WTC11 (cell line): ENCODE measurements at regions not wholly inside any gene's neighbourhood (a gene's known extent, or its start where the extent isn't known, plus 50 kb on each side); places are given as distances from the start of the nearest gene placed in this dataset.

Source experiments
- ATAC-seq: fragments of 200-7000 bp; cut with Tn5 transposase; 2 replicates; pipeline ENCODE4 v1.10.0; 2021; ENCODE audit warnings: mild to moderate bottlenecking, moderate library complexity
- CTCF ChIA-PET: fragments of 300-600 bp; sonication (Branson Sonifier 250); formaldehyde crosslinking; loops from one replicate; lab custom pipeline; 2021; ENCODE audit warnings: antibody characterized with exemption; lab: Charles Lee
- POLR2A ChIA-PET: fragments of 350-600 bp; sonication (Branson Sonifier 250); formaldehyde crosslinking; loops from one replicate; lab custom pipeline; 2021; ENCODE audit warnings: antibody characterized with exemption; lab: Charles Lee
- DNase-seq: peaks from one replicate; pipeline ENCODE4 v3.0.0; 2021; ENCODE audit warnings: low spot score
- H3K27ac Mint-ChIP-seq: 2 replicates; pipeline ENCODE4 v1.8.0; 2021; ENCODE audit warnings: mixed read lengths
- H3K27me3 Mint-ChIP-seq: 2 replicates; pipeline ENCODE4 v1.8.0; 2021; ENCODE audit warnings: low read depth, mild to moderate bottlenecking, moderate library complexity, mixed read lengths
- H3K36me3 Mint-ChIP-seq: 2 replicates; pipeline ENCODE4 v1.8.0; 2021; ENCODE audit warnings: mixed read lengths
- H3K4me1 Mint-ChIP-seq: 2 replicates; pipeline ENCODE4 v1.8.0; 2022; ENCODE audit warnings: mixed read lengths
- H3K4me3 Mint-ChIP-seq: 2 replicates; pipeline ENCODE4 v1.8.0; 2021; ENCODE audit warnings: mild to moderate bottlenecking, moderate library complexity, mixed read lengths
- H3K9me3 Mint-ChIP-seq: 2 replicates; pipeline ENCODE4 v1.8.0; 2021; ENCODE audit warnings: mixed read lengths
- ATF1 ChIP-seq: sonication (generic); formaldehyde crosslinking; IDR thresholded peaks from 2 replicates; pipeline ENCODE4 v1.8.1; 2023; ENCODE audit warnings: mild to moderate bottlenecking, moderate library complexity, missing genetic modification reagents
- CREB1 ChIP-seq: sonication (generic); formaldehyde crosslinking; IDR thresholded peaks from 2 replicates; pipeline ENCODE4 v1.8.0; 2023; ENCODE audit warnings: mild to moderate bottlenecking, missing genetic modification reagents
- CREM ChIP-seq: sonication (generic); formaldehyde crosslinking; IDR thresholded peaks from 2 replicates; pipeline ENCODE4 v1.8.1; 2022; ENCODE audit warnings: mild to moderate bottlenecking, missing genetic modification reagents, moderate library complexity
- E2F4 ChIP-seq: sonication (generic); formaldehyde crosslinking; IDR thresholded peaks from 2 replicates; pipeline ENCODE4 v1.8.1; 2022; ENCODE audit warnings: low read depth, mild to moderate bottlenecking, moderate library complexity, missing genetic modification reagents, borderline replicate concordance
- ERG ChIP-seq: fragments of 250-450 bp; sonication (Bioruptor Pico); IDR thresholded peaks from 2 replicates; pipeline ENCODE4 v1.8.0; 2021; ENCODE audit warnings: mild to moderate bottlenecking
- FOXP4 ChIP-seq: sonication (generic); formaldehyde crosslinking; IDR thresholded peaks from 2 replicates; pipeline ENCODE4 v1.8.0; 2022; ENCODE audit warnings: mild to moderate bottlenecking, missing genetic modification reagents
- GRHL2 ChIP-seq: fragments of 250-450 bp; sonication (Bioruptor Pico); IDR thresholded peaks from 2 replicates; pipeline ENCODE4 v1.8.0; 2022; ENCODE audit warnings: mild to moderate bottlenecking, moderate library complexity; ENCODE audit not compliant: insufficient replicate concordance, severe bottlenecking
- GTF2I ChIP-seq: fragments of 250-450 bp; sonication (Bioruptor Pico); conservative IDR thresholded peaks from 2 replicates; pipeline ENCODE4 v1.4.0; 2021; ENCODE audit warnings: mild to moderate bottlenecking
- HMGA2 ChIP-seq: fragments of 250-450 bp; sonication (Bioruptor Pico); IDR thresholded peaks from 2 replicates; pipeline ENCODE4 v1.4.0; 2021; ENCODE audit warnings: mild to moderate bottlenecking, moderate library complexity
- MLX ChIP-seq: sonication (generic); formaldehyde crosslinking; IDR thresholded peaks from 2 replicates; pipeline ENCODE4 v1.8.1; 2023; ENCODE audit warnings: mild to moderate bottlenecking, missing genetic modification reagents, moderate library complexity
- NR2C2 ChIP-seq: sonication (generic); formaldehyde crosslinking; IDR thresholded peaks from 2 replicates; pipeline ENCODE4 v1.8.0; 2022; ENCODE audit warnings: mild to moderate bottlenecking, missing genetic modification reagents
- NR3C1 ChIP-seq: sonication (generic); formaldehyde crosslinking; conservative IDR thresholded peaks from 2 replicates; pipeline ENCODE4 v1.8.1; 2023; ENCODE audit warnings: low read depth, mild to moderate bottlenecking, missing genetic modification reagents
- SMAD4 ChIP-seq: sonication (generic); formaldehyde crosslinking; IDR thresholded peaks from 2 replicates; pipeline ENCODE4 v1.8.0; 2022; ENCODE audit warnings: mild to moderate bottlenecking, missing genetic modification reagents
- SOX15 ChIP-seq: fragments of 250-450 bp; sonication (Bioruptor Pico); IDR thresholded peaks from 2 replicates; pipeline ENCODE4 v1.9.0; 2021; ENCODE audit warnings: mild to moderate bottlenecking
- SP1 ChIP-seq: sonication (generic); formaldehyde crosslinking; conservative IDR thresholded peaks from 2 replicates; pipeline ENCODE4 v1.8.1; 2022; ENCODE audit warnings: missing genetic modification reagents
- STAT6 ChIP-seq: sonication (generic); formaldehyde crosslinking; conservative IDR thresholded peaks from 2 replicates; pipeline ENCODE4 v1.8.1; 2023; ENCODE audit warnings: mild to moderate bottlenecking, low read depth, missing genetic modification reagents, moderate library complexity
- TEAD4 ChIP-seq: sonication (generic); formaldehyde crosslinking; IDR thresholded peaks from 2 replicates; pipeline ENCODE4 v1.8.0; 2022; ENCODE audit warnings: mild to moderate bottlenecking, missing genetic modification reagents
- USF1 ChIP-seq: sonication (generic); formaldehyde crosslinking; IDR thresholded peaks from 2 replicates; pipeline ENCODE4 v1.8.0; 2022; ENCODE audit warnings: mild to moderate bottlenecking, missing genetic modification reagents
- ZMAT4 ChIP-seq: fragments of 250-450 bp; sonication (Bioruptor Pico); IDR thresholded peaks from 2 replicates; pipeline ENCODE4 v1.9.0; 2021; ENCODE audit warnings: mild to moderate bottlenecking
- ZNF121 ChIP-seq: sonication (generic); formaldehyde crosslinking; IDR thresholded peaks from 2 replicates; pipeline ENCODE4 v1.8.0; 2023; ENCODE audit warnings: missing genetic modification reagents
- ZNF263 ChIP-seq: sonication (generic); formaldehyde crosslinking; IDR thresholded peaks from 2 replicates; pipeline ENCODE4 v1.8.1; 2022; ENCODE audit warnings: low read depth, mild to moderate bottlenecking, moderate library complexity, missing genetic modification reagents
- ZNF512 ChIP-seq: sonication (generic); formaldehyde crosslinking; IDR thresholded peaks from 2 replicates; pipeline ENCODE4 v1.8.1; 2022; ENCODE audit warnings: missing genetic modification reagents, borderline replicate concordance

- DNase-seq (no peak), ATAC-seq (no peak)
- no peaks in the 10 kb centered on the region for H3K36me3 Mint-ChIP-seq
- TF ChIP-seq ZNF263 (CRISPR knock-in tag) (no peak), CREB1 (CRISPR knock-in tag) (no peak), USF1 (CRISPR knock-in tag) (no peak), SMAD4 (CRISPR knock-in tag) (no peak), HMGA2 (CRISPR knock-in tag) (no peak), STAT6 (CRISPR knock-in tag) (no peak), GRHL2 (CRISPR knock-in tag) (no peak), SP1 (CRISPR knock-in tag) (no peak), TEAD4 (CRISPR knock-in tag) (no peak), ZNF121 (no peak)
- ChIA-PET POLR2A (no interaction called here), CTCF (no interaction called here)
- no peaks in the 10 kb centered on the region; the same call in 1 of the 2 replicates for H3K27me3 Mint-ChIP-seq
- no peak overlapping the region for H3K27ac Mint-ChIP-seq
- peaks cover 2% of the 10 kb centered on the region for H3K9me3 Mint-ChIP-seq
- H3K4me1 Mint-ChIP-seq: peaks cover under 1% of the 10 kb centered on the region; the same call in 1 of the 2 replicates
- no peak overlapping the region for H3K4me3 Mint-ChIP-seq
These were observed 202.2 kb downstream of the KTN1 start for GRCh38 chr14:55782166-55782565.

GRCh38 chr14:55789406-55789805 is 209.4 kb downstream of the KTN1 start:
- DNase-seq (no peak), ATAC-seq (no peak)
- Mint-ChIP-seq H3K36me3 (no peaks in the 10 kb centered on the region), H3K9me3 (peaks cover 4% of the 10 kb centered on the region), H3K27ac (no peak overlapping the region), H3K27me3 (no peaks in the 10 kb centered on the region), H3K4me1 (peaks cover 4% of the 10 kb centered on the region; the same call in 1 of the 2 replicates), H3K4me3 (no peak overlapping the region)
- no peak for TF ChIP-seq E2F4
- no peak for TF ChIP-seq ZNF263 (CRISPR knock-in tag)
- no peak for TF ChIP-seq GTF2I (CRISPR knock-in tag)
- TF ChIP-seq NR2C2 (CRISPR knock-in tag): no peak
- TF ChIP-seq ZNF512 (CRISPR knock-in tag): no peak
- TF ChIP-seq MLX (CRISPR knock-in tag): no peak
- TF ChIP-seq ZMAT4: no peak
- no peak for TF ChIP-seq FOXP4
- TF ChIP-seq CREM: no peak
- TF ChIP-seq ERG (CRISPR knock-in tag): no peak
- no peak for TF ChIP-seq SOX15 (CRISPR knock-in tag)
- no peak for TF ChIP-seq NR3C1 (CRISPR knock-in tag)
- no peak for TF ChIP-seq ATF1
- CTCF ChIA-PET: no interaction called here
- POLR2A ChIA-PET: interaction anchor here (0.9 kb wide), 1 partner anchor 9 kb away, joined by 3 read pairs; no protein-coding TSS in a partner anchor
